H1 (cell line): ENCODE measurements at regions not wholly inside any gene's neighbourhood (a gene's known extent, or its start where the extent isn't known, plus 50 kb on each side); places are given as distances from the start of the nearest gene placed in this dataset.

Experiments used
- CTCF ChIA-PET: fragments of 300-600 bp; sonication (Branson Sonifier 250); formaldehyde crosslinking; loops from one replicate; lab custom pipeline; 2021; ENCODE audit not compliant: partially characterized antibody; lab: Charles Lee
- POLR2A ChIA-PET: fragments of 300-600 bp; sonication (Branson Sonifier 250); formaldehyde crosslinking; loops from one replicate; lab custom pipeline; 2021; ENCODE audit warnings: inconsistent platforms; ENCODE audit not compliant: partially characterized antibody; lab: Charles Lee
- DNase-seq, 2 experiments: peaks; one replicate each; pipeline versions ENCODE4 v3.0.0 to v3.0.0-alpha.2; 2010 to 2022; ENCODE audit warnings: low spot score in 2 of 2, low read depth in 1 of 2, mixed read lengths in 1 of 2
- FAIRE-seq: peaks from 2 replicates; lab custom pipeline; 2011; peaks lifted over from hg19 to GRCh38; lab: Jason Lieb, UNC
- H2AFZ ChIP-seq: 2 replicates; pipeline ENCODE4 v1.8.1; 2012; ENCODE audit warnings: low read length, inconsistent platforms
- H2AK5ac ChIP-seq: 2 replicates; pipeline ENCODE4 v1.6.1; 2013; ENCODE audit warnings: low read depth, low read length
- H2BK120ac ChIP-seq: replicated peaks from 2 replicates; pipeline ENCODE3; 2013; ENCODE audit warnings: low read depth, low read length, inconsistent platforms
- H2BK12ac ChIP-seq: 2 replicates; pipeline ENCODE4 v1.6.1; 2013; ENCODE audit warnings: low read depth, low read length
- H2BK15ac ChIP-seq: 2 replicates; pipeline ENCODE4 v1.6.1; 2013; ENCODE audit warnings: low read length
- H2BK20ac ChIP-seq: 2 replicates; pipeline ENCODE4 v1.6.1; 2013; ENCODE audit warnings: low read length
- H2BK5ac ChIP-seq: 2 replicates; pipeline ENCODE4 v1.6.1; 2013; ENCODE audit warnings: low read depth, low read length
- H3K14ac ChIP-seq: 2 replicates; pipeline ENCODE4 v1.6.1; 2013; ENCODE audit warnings: inconsistent platforms; ENCODE audit not compliant: insufficient read length
- H3K18ac ChIP-seq: 2 replicates; pipeline ENCODE4 v1.6.1; 2013; ENCODE audit warnings: low read length; ENCODE audit errors: extremely low read depth
- H3K23ac ChIP-seq: 2 replicates; pipeline ENCODE4 v1.6.1; 2013; ENCODE audit warnings: inconsistent platforms; ENCODE audit not compliant: insufficient read length
- H3K23me2 ChIP-seq: 2 replicates; pipeline ENCODE4 v1.6.1; 2013; ENCODE audit warnings: low read depth, low read length
- H3K27ac ChIP-seq: 2 replicates; pipeline ENCODE4 v1.6.1; 2011; ENCODE audit warnings: low read depth, low read length, inconsistent platforms
- H3K27me3 ChIP-seq, 4 experiments: replicated peaks in 1 of 4; 1 replicate in 1 of 4; 2 replicates in 3 of 4; pipeline versions ENCODE4 v1.6.1 to v1.8.1; 2011 to 2013; ENCODE audit warnings: low read length in 3 of 4, mild to moderate bottlenecking in 3 of 4, inconsistent platforms in 2 of 4, mixed read lengths in 2 of 4, moderate library complexity in 1 of 4; ENCODE audit not compliant: control insufficient read depth in 3 of 4, insufficient read depth in 3 of 4; ENCODE audit errors: extremely low read depth in 1 of 4
- H3K36me3 ChIP-seq, 4 experiments: 2 replicates each; pipeline versions ENCODE4 v1.6.1 to v1.8.1; 2011 to 2013; ENCODE audit warnings: mild to moderate bottlenecking in 4 of 4, low read length in 3 of 4, moderate library complexity in 2 of 4, control low read depth in 1 of 4, inconsistent platforms in 1 of 4; ENCODE audit not compliant: insufficient read depth in 4 of 4, control insufficient read depth in 2 of 4
- H3K4ac ChIP-seq: replicated peaks from 2 replicates; pipeline ENCODE3; 2013; ENCODE audit warnings: low read length, low read depth, mixed read lengths, inconsistent platforms; ENCODE audit not compliant: insufficient read length
- H3K4me1 ChIP-seq, 4 experiments: replicated peaks in 1 of 4; 1 replicate in 1 of 4; 2 replicates in 3 of 4; pipeline versions ENCODE4 v1.6.1 to v1.8.1; 2011 to 2013; ENCODE audit warnings: low read length in 3 of 4, inconsistent platforms in 2 of 4, mixed read lengths in 1 of 4; ENCODE audit not compliant: insufficient read depth in 4 of 4, control insufficient read depth in 3 of 4
- H3K4me2 ChIP-seq, 2 experiments: 2 replicates each; pipeline versions ENCODE4 v1.6.1 to v1.8.1; 2011 to 2013; ENCODE audit warnings: low read depth in 2 of 2, low read length in 2 of 2, control low read depth in 1 of 2, inconsistent platforms in 1 of 2, mild to moderate bottlenecking in 1 of 2; ENCODE audit not compliant: insufficient read depth in 1 of 2
- H3K4me3 ChIP-seq, 4 experiments: fragments of 200-600, 300-600 bp in 1 of 4; sonication (generic), shearing (Covaris generic), sonication (Bioruptor Twin) in 1 of 4; 2 replicates each; pipeline versions ENCODE4 v1.5.1 to v1.8.1; 2011 to 2016; ENCODE audit warnings: low read length in 4 of 4, low read depth in 3 of 4, control low read depth in 2 of 4, inconsistent platforms in 2 of 4, mild to moderate bottlenecking in 2 of 4, mixed read lengths in 1 of 4, moderate library complexity in 1 of 4; ENCODE audit not compliant: insufficient read depth in 2 of 4; ENCODE audit errors: extremely low read depth in 1 of 4
- H3K56ac ChIP-seq: replicated peaks from 2 replicates; pipeline ENCODE3; 2013; ENCODE audit warnings: low read depth, mild to moderate bottlenecking, mixed read lengths, low read length, inconsistent platforms; ENCODE audit not compliant: insufficient read length
- H3K79me1 ChIP-seq: 2 replicates; pipeline ENCODE4 v1.6.1; 2013; ENCODE audit warnings: low read depth, low read length, control low read depth
- H3K79me2 ChIP-seq, 2 experiments: 2 replicates each; pipeline versions ENCODE4 v1.6.1 to v1.8.1; 2012 to 2013; ENCODE audit warnings: low read length in 2 of 2, mild to moderate bottlenecking in 2 of 2, inconsistent platforms in 1 of 2; ENCODE audit not compliant: insufficient read depth in 2 of 2, control insufficient read depth in 1 of 2
- H3K9ac ChIP-seq, 4 experiments: replicated peaks in 1 of 4; 1 replicate in 1 of 4; 2 replicates in 3 of 4; pipeline versions ENCODE4 v1.6.1 to v1.8.1; 2011 to 2013; ENCODE audit warnings: low read depth in 3 of 4, low read length in 3 of 4, control low read depth in 2 of 4, mild to moderate bottlenecking in 2 of 4, moderate library complexity in 2 of 4, inconsistent platforms in 1 of 4; ENCODE audit errors: extremely low read depth in 1 of 4
- H3K9me3 ChIP-seq, 2 experiments: 2 replicates each; pipeline versions ENCODE4 v1.6.1 to v1.8.1; 2012 to 2013; ENCODE audit warnings: mild to moderate bottlenecking in 2 of 2, moderate library complexity in 2 of 2, control low read depth in 1 of 2, inconsistent platforms in 1 of 2, low read depth in 1 of 2, low read length in 1 of 2, mixed read lengths in 1 of 2; ENCODE audit not compliant: insufficient read depth in 2 of 2
- H4K20me1 ChIP-seq, 2 experiments: replicated peaks in 1 of 2; 2 replicates each; pipeline versions ENCODE3 to v1.8.1; 2011 to 2013; ENCODE audit warnings: inconsistent platforms in 2 of 2, low read length in 2 of 2, mild to moderate bottlenecking in 1 of 2; ENCODE audit not compliant: insufficient read depth in 2 of 2, control insufficient read depth in 1 of 2
- H4K5ac ChIP-seq: 2 replicates; pipeline ENCODE4 v1.6.1; 2013; ENCODE audit warnings: low read length, low read depth, mixed read lengths, inconsistent platforms; ENCODE audit not compliant: insufficient read length
- H4K8ac ChIP-seq: 2 replicates; pipeline ENCODE4 v1.8.0; 2013; ENCODE audit warnings: mild to moderate bottlenecking, moderate library complexity, low read length, inconsistent platforms; ENCODE audit not compliant: insufficient read depth; ENCODE audit errors: extremely low read depth
- H4K91ac ChIP-seq: replicated peaks from 2 replicates; pipeline ENCODE3; 2013; ENCODE audit warnings: low read length, mixed read lengths, inconsistent platforms; ENCODE audit not compliant: insufficient read length
- ATF3 ChIP-seq: IDR thresholded peaks from 2 replicates; pipeline ENCODE4 v1.6.1; 2011; ENCODE audit warnings: low read depth, mild to moderate bottlenecking, low read length; ENCODE audit not compliant: insufficient read depth
- CEBPB ChIP-seq: IDR thresholded peaks from 2 replicates; pipeline ENCODE4 v1.6.1; 2012; ENCODE audit warnings: low read depth, low read length
- WGBS, 2 experiments: shearing (Covaris generic) in 1 of 2; methylation state at CpG; one replicate each; pipeline versions ENCODE4 v1.1.6 to v1.1.7; 2013 to 2015; ENCODE audit warnings: low lambda C conversion rate in 2 of 2, mixed read lengths in 2 of 2, inconsistent platforms in 1 of 2, low coverage in 1 of 2, missing lambda C conversion rate in 1 of 2; ENCODE audit not compliant: insufficient replicate concordance in 2 of 2, insufficient coverage in 1 of 2, insufficient read length in 1 of 2; ENCODE audit errors: extremely low coverage in 1 of 2, missing lambda C conversion rate in 1 of 2; 5-methylcytosine and 5-hydroxymethylcytosine counted together

- H3K36me3 ChIP-seq, result no peaks in the 10 kb centered on the region
- no peak for DNase-seq
- H3K23me2 ChIP-seq, result no peaks in the 10 kb centered on the region; the same call in 1 of the 2 replicates
- no peak overlapping the region for H2AFZ ChIP-seq
- H2BK12ac ChIP-seq, result no peak overlapping the region
- no peak for TF ChIP-seq ATF3
- peak; percentile 89 for TF ChIP-seq CEBPB
- no peak overlapping the region for H3K23ac ChIP-seq
- no peaks in the 10 kb centered on the region for H4K20me1 ChIP-seq
- H2BK15ac ChIP-seq, result peak overlapping the region; percentile 29; the same call in 1 of the 2 replicates
- ChIA-PET CTCF (no interaction called here), POLR2A (no interaction called here)
- no peaks in the 10 kb centered on the region for H3K4me1 ChIP-seq
- H3K56ac ChIP-seq, result no peak overlapping the region
- no peak overlapping the region for H2BK120ac ChIP-seq
- FAIRE-seq, result no peak
- no peaks in the 10 kb centered on the region for H3K79me2 ChIP-seq
- no peak overlapping the region for H3K18ac ChIP-seq
- H3K27me3 ChIP-seq, result no peaks in the 10 kb centered on the region
- no peaks in the 10 kb centered on the region for H3K79me1 ChIP-seq
- H3K14ac ChIP-seq, result no peak overlapping the region
- WGBS, 2 experiments, result 77% methylated on average over 11 of the region's 11 CpGs; no CpG with 5 or more reads in 1 of the 2 experiments
- H3K9ac ChIP-seq, result no peak overlapping the region
- H3K9me3 ChIP-seq, result no peaks in the 10 kb centered on the region
- no peak overlapping the region for H4K91ac ChIP-seq
- no peak overlapping the region for H2BK20ac ChIP-seq
- no peak overlapping the region for H2BK5ac ChIP-seq
- H3K27ac ChIP-seq, result no peak overlapping the region
- H3K4me3 ChIP-seq, result no peak overlapping the region
- no peak overlapping the region for H3K4ac ChIP-seq
- H4K5ac ChIP-seq, result no peak overlapping the region
- no peak overlapping the region for H4K8ac ChIP-seq
- no peak overlapping the region for H3K4me2 ChIP-seq
- no peak overlapping the region for H2AK5ac ChIP-seq
Observed at GRCh38 chr2:41729800-41730364, 317.9 kb upstream of the PKDCC start.
